ENCODE measurements at regions not wholly inside any gene's neighbourhood (a gene's known extent, or its start where the extent isn't known, plus 50 kb on each side); places are given as distances from the start of the nearest gene placed in this dataset.

DNA sequence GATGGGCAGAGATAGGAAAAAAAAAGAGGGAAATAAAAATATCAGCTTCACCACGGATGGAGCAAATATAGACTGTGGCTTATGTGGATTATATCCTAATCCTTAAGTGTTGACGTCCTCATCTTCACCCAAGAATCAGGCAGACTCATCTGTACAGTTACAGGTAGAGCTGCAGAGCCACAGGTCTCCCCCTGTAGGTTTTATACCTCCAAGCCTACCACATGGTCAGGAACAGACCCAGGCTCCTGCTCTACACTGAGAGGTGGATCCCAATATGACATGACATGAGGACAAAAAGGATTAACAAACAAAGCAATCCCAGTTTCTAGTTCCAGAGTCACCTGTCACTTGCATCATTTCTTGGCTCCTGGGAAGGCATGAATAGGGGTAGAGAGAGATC lies 400.8 kb downstream of the SEMA3D start:
- no peak for DNase-seq
- Histone ChIP-seq H3K36me3 (ENCODE audit: low read depth, missing control alignments) (no peaks in the 10 kb centered on the region), H3K27me3 (no peaks in the 10 kb centered on the region), H3K4me3 (no peak overlapping the region), H3K9me3 (no peaks in the 10 kb centered on the region), H3K27ac (no peak overlapping the region), H3K4me1 (no peaks in the 10 kb centered on the region)
- TF ChIP-seq CTCF (IDR thresholded peaks at IDR 0.05) (no peak), POLR2A (IDR thresholded peaks at IDR 0.05) (no peak)
- intact Hi-C loops (cut with DNase I; ENCODE audit: low total_unique reads) = no loop called here
- 84 to 91% methylated on average over 2 of the region's 2 CpGs for WGBS, 2 donors

DNA sequence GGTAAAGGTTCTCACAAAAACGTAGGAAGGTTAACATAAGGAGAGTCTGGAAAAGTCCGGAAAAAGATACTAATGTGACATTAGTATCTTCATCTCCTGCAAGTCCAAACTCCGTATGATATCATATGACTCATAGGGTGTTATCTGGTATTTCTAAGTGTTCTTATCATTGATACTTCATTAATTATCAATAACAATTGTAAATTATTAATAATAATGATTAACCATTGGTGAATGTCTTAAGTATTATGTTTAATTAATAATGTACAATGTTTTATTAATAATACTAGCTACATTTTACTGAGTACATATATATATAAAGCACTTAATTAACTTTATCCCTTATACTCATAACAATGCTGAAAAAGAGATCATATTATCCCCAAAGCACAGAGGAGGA lies 402.4 kb downstream of the SEMA3D start:
- H3K4me1 ChIP-seq = no peaks in the 10 kb centered on the region
- intact Hi-C loops (cut with DNase I; ENCODE audit: low total_unique reads) = no loop called here

DNA sequence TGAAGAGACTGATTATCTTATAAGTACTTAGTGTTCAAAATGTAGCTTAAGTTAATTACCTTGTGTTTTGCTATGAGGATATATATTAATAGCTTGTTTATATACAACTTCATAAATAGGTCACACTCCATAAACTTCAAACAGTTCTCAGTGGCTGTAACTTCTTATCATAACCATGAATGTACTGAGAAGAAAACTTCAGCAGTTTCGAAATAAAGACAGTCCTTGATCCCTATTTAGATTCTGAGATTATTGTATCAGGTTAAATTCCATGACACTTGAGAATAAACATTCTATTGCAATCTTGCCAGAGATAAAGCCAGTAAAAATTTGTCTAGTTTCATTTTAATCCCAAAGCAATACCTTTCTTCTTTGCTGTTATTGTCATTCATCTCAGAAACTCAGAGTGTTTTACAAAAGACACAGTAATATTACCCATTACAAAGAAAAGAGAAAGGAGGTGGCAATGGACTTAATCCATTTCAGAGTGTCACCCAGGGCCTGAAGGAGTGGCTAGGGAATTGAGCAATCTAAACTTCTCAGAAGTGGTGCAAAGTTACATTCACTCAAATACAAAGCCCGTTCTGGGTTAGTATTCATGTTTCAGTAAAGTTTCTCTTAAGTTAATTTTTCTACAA lies 403.6 kb downstream of the SEMA3D start:
- Histone ChIP-seq H3K4me1 (no peaks in the 10 kb centered on the region), H3K36me3 (ENCODE audit: low read depth, missing control alignments) (no peaks in the 10 kb centered on the region), H3K27ac (no peak overlapping the region), H3K27me3 (no peaks in the 10 kb centered on the region), H3K9me3 (no peaks in the 10 kb centered on the region), H3K4me3 (no peak overlapping the region)
- intact Hi-C loops (cut with DNase I; ENCODE audit: low total_unique reads) = no loop called here
- TF ChIP-seq CTCF (IDR thresholded peaks at IDR 0.05) = no peak
- no peak for TF ChIP-seq POLR2A (IDR thresholded peaks at IDR 0.05)
- 54 to 64% methylated on average over 2 of the region's 2 CpGs for WGBS, 2 donors
- DNase-seq = no peak

More for the DNA sequence above, 402.4 kb downstream of the SEMA3D start:
- DNase-seq = no peak
- no peaks in the 10 kb centered on the region for H3K27me3 ChIP-seq
- WGBS, 2 donors = 77 to 82% methylated on average over 3 of the region's 3 CpGs
- no peak overlapping the region for H3K4me3 ChIP-seq
- TF ChIP-seq POLR2A (IDR thresholded peaks at IDR 0.05) = no peak
- TF ChIP-seq CTCF (IDR thresholded peaks at IDR 0.05) = no peak
- no peaks in the 10 kb centered on the region for H3K9me3 ChIP-seq
- no peak overlapping the region for H3K27ac ChIP-seq
- no peaks in the 10 kb centered on the region for H3K36me3 ChIP-seq (ENCODE audit: low read depth, missing control alignments)

GRCh38 chr7:84781838-84782237 lies 405.0 kb downstream of the SEMA3D start:
- intact Hi-C loops (cut with DNase I; ENCODE audit: low total_unique reads) = no loop called here
- H3K27ac ChIP-seq = no peak overlapping the region
- DNase-seq = no peak
- no peaks in the 10 kb centered on the region for H3K27me3 ChIP-seq
- H3K9me3 ChIP-seq = no peaks in the 10 kb centered on the region
- no peaks in the 10 kb centered on the region for H3K36me3 ChIP-seq (ENCODE audit: low read depth, missing control alignments)
- WGBS, 2 donors = 92 to 98% methylated on average over 2 of the region's 2 CpGs
- no peaks in the 10 kb centered on the region for H3K4me1 ChIP-seq
- TF ChIP-seq CTCF (IDR thresholded peaks at IDR 0.05) (no peak), POLR2A (IDR thresholded peaks at IDR 0.05) (no peak)
- no peak overlapping the region for H3K4me3 ChIP-seq
